ENCODE measurements at regions not wholly inside any gene's neighbourhood (a gene's known extent, or its start where the extent isn't known, plus 50 kb on each side); places are given as distances from the start of the nearest gene placed in this dataset.

GRCh38 chr15:38854506-38854905 is 289.9 kb upstream of the RASGRP1 start:
- H3K4me1 ChIP-seq, result no peaks in the 10 kb centered on the region
- no peaks in the 10 kb centered on the region for H3K36me3 ChIP-seq
- H3K4me3 ChIP-seq, result no peak overlapping the region
- H3K27me3 ChIP-seq, result no peaks in the 10 kb centered on the region
- intact Hi-C loops (cut with DNase I), result no loop called here
- H3K27ac ChIP-seq, result no peak overlapping the region
- H3K9me3 ChIP-seq, result no peaks in the 10 kb centered on the region
- 22 to 31% methylated on average over 4 of the region's 4 CpGs for WGBS, 2 donors
- TF ChIP-seq CTCF (IDR thresholded peaks at IDR 0.05) (no peak), POLR2A (IDR thresholded peaks at IDR 0.05) (no peak)
- no peak for DNase-seq

- no peak for DNase-seq
- no peak for TF ChIP-seq POLR2A (IDR thresholded peaks at IDR 0.05)
- TF ChIP-seq CTCF (IDR thresholded peaks at IDR 0.05), result no peak
- 50 to 80% methylated on average over 1 of the region's 1 CpG for WGBS, 2 donors
- Histone ChIP-seq H3K4me1 (no peaks in the 10 kb centered on the region), H3K4me3 (no peak overlapping the region), H3K27ac (no peak overlapping the region), H3K36me3 (no peaks in the 10 kb centered on the region), H3K27me3 (no peaks in the 10 kb centered on the region), H3K9me3 (no peaks in the 10 kb centered on the region)
- intact Hi-C loops (cut with DNase I), result no loop called here
Observed at GRCh38 chr15:38857814-38858213, 293.2 kb upstream of the RASGRP1 start.

- Histone ChIP-seq H3K27ac (no peak overlapping the region), H3K9me3 (no peaks in the 10 kb centered on the region), H3K4me3 (no peak overlapping the region), H3K36me3 (no peaks in the 10 kb centered on the region), H3K27me3 (no peaks in the 10 kb centered on the region), H3K4me1 (peaks cover 0 to 5% (median 4%) of the 10 kb centered on the region in 3 donors)
- TF ChIP-seq POLR2A (IDR thresholded peaks at IDR 0.05) (no peak), CTCF (IDR thresholded peaks at IDR 0.05) (no peak)
- DNase-seq, result no peak
- intact Hi-C loops (cut with DNase I), result no loop called here
- 85 to 88% methylated on average over 2 of the region's 2 CpGs for WGBS, 2 donors
Observed at GRCh38 chr15:38859574-38859973, 295.0 kb upstream of the RASGRP1 start.

- intact Hi-C loops (cut with DNase I), result no loop called here
- H3K4me3 ChIP-seq, result no peak overlapping the region
- H3K36me3 ChIP-seq, result no peaks in the 10 kb centered on the region
- H3K9me3 ChIP-seq, result no peaks in the 10 kb centered on the region
- H3K27me3 ChIP-seq, result no peaks in the 10 kb centered on the region
- TF ChIP-seq POLR2A (IDR thresholded peaks at IDR 0.05) (no peak), CTCF (IDR thresholded peaks at IDR 0.05) (no peak)
- no peak for DNase-seq
- H3K4me1 ChIP-seq, result peaks cover 0 to 8% (median 5%) of the 10 kb centered on the region in 3 donors
- H3K27ac ChIP-seq, result peak overlapping the region in 2 of 4 donors; percentile 2 to 34
- WGBS, 2 donors, result 60 to 72% methylated on average over 4 of the region's 4 CpGs
Observed at GRCh38 chr15:38860253-38860652, 295.6 kb upstream of the RASGRP1 start.

GRCh38 chr15:38860674-38861073 is 296.1 kb upstream of the RASGRP1 start:
- no peak for DNase-seq
- no peaks in the 10 kb centered on the region for H3K9me3 ChIP-seq
- no peak for TF ChIP-seq CTCF (IDR thresholded peaks at IDR 0.05)
- no peak for TF ChIP-seq POLR2A (IDR thresholded peaks at IDR 0.05)
- no peaks in the 10 kb centered on the region for H3K27me3 ChIP-seq
- H3K4me3 ChIP-seq, result no peak overlapping the region
- peak overlapping the region in 2 of 4 donors; percentile 2 to 34 for H3K27ac ChIP-seq
- H3K36me3 ChIP-seq, result no peaks in the 10 kb centered on the region
- intact Hi-C loops (cut with DNase I), result no loop called here
- H3K4me1 ChIP-seq, result peaks cover 0 to 11% (median 5%) of the 10 kb centered on the region in 3 donors

Data from esophagus squamous epithelium (tissue), 5 donors.